DOHH2 (cell line): ENCODE measurements at regions not wholly inside any gene's neighbourhood (a gene's known extent, or its start where the extent isn't known, plus 50 kb on each side); places are given as distances from the start of the nearest gene placed in this dataset.

Experiments used
- H3F3A ChIP-seq: fragments of 200-600 bp; sonication (generic), shearing (Covaris generic); 2 replicates; pipeline ENCODE4 v1.6.0; 2016; ENCODE audit warnings: antibody characterized with exemption, mild to moderate bottlenecking; ENCODE audit not compliant: control insufficient read depth, insufficient read depth
- H3K27ac ChIP-seq: fragments of 200-600 bp; sonication (generic); 2 replicates; pipeline ENCODE4 v1.5.1; 2014; ENCODE audit warnings: low read depth, mild to moderate bottlenecking, low read length, moderate library complexity
- H3K27me3 ChIP-seq: fragments of 200-600 bp; sonication (generic); 2 replicates; pipeline ENCODE4 v1.6.1; 2014; ENCODE audit warnings: mild to moderate bottlenecking, low read length, mixed read lengths; ENCODE audit not compliant: control insufficient read depth
- H3K36me3 ChIP-seq: fragments of 200-600 bp; sonication (generic); 2 replicates; pipeline ENCODE4 v1.6.1; 2014; ENCODE audit warnings: mild to moderate bottlenecking, low read length, moderate library complexity, mixed read lengths; ENCODE audit not compliant: control insufficient read depth
- H3K4me1 ChIP-seq: fragments of 200-600 bp; sonication (generic); 2 replicates; pipeline ENCODE4 v1.6.1; 2014; ENCODE audit warnings: mild to moderate bottlenecking, low read length, mixed read lengths; ENCODE audit not compliant: control insufficient read depth
- H3K4me2 ChIP-seq: fragments of 200-600 bp; sonication (generic); 2 replicates; pipeline ENCODE4 v1.6.0; 2014; ENCODE audit warnings: mild to moderate bottlenecking, low read length, moderate library complexity
- H3K4me3 ChIP-seq: fragments of 200-600 bp; sonication (generic); 2 replicates; pipeline ENCODE4 v1.5.1; 2014; ENCODE audit warnings: mild to moderate bottlenecking, low read length, mixed read lengths
- H3K79me2 ChIP-seq: fragments of 200-600 bp; sonication (generic); 2 replicates; pipeline ENCODE4 v1.6.1; 2014; ENCODE audit warnings: mild to moderate bottlenecking, low read length, mixed read lengths; ENCODE audit not compliant: control insufficient read depth
- H3K9me2 ChIP-seq: fragments of 200-600 bp; sonication (generic); replicated peaks from 2 replicates; pipeline ENCODE4 v1.6.1; 2014; ENCODE audit warnings: mild to moderate bottlenecking, low read length, mixed read lengths; ENCODE audit not compliant: control insufficient read depth
- H3K9me3 ChIP-seq: fragments of 200-600 bp; sonication (generic); 2 replicates; pipeline ENCODE4 v1.6.1; 2014; ENCODE audit warnings: antibody characterized with exemption, low read length, mixed read lengths; ENCODE audit not compliant: control insufficient read depth, insufficient read depth
- H4K20me1 ChIP-seq: fragments of 200-600 bp; sonication (generic); 2 replicates; pipeline ENCODE4 v1.6.0; 2014; ENCODE audit warnings: low read depth, mild to moderate bottlenecking, antibody characterized with exemption, low read length, moderate library complexity; ENCODE audit not compliant: control insufficient read depth, insufficient read depth
- EZH2phosphoT487 ChIP-seq: fragments of 200-600 bp; sonication (generic); IDR thresholded peaks from 2 replicates; pipeline ENCODE4 v1.6.1; 2017; ENCODE audit warnings: borderline replicate concordance, mild to moderate bottlenecking, antibody characterized with exemption, low read length, moderate library complexity, mixed read lengths
- TF ChIP-seq, protein P1 (sequence below): fragments of 200-600 bp; sonication (generic); IDR thresholded peaks from one replicate; pipeline ENCODE4 v1.5.1; 2014; ENCODE audit warnings: antibody characterized with exemption, mild to moderate bottlenecking, low read depth, low read length; ENCODE audit not compliant: poor library complexity, severe bottlenecking

- Histone ChIP-seq H3K79me2 (no peaks in the 10 kb centered on the region), H3K9me2 (no peaks in the 10 kb centered on the region), H3K4me3 (no peak overlapping the region), H3K4me2 (no peak overlapping the region), H3K27me3 (no peaks in the 10 kb centered on the region), H3F3A (no peaks in the 10 kb centered on the region), H4K20me1 (no peaks in the 10 kb centered on the region), H3K36me3 (no peaks in the 10 kb centered on the region), H3K27ac (no peak overlapping the region), H3K9me3 (no peaks in the 10 kb centered on the region), H3K4me1 (no peaks in the 10 kb centered on the region)
- TF ChIP-seq, protein P1, sequence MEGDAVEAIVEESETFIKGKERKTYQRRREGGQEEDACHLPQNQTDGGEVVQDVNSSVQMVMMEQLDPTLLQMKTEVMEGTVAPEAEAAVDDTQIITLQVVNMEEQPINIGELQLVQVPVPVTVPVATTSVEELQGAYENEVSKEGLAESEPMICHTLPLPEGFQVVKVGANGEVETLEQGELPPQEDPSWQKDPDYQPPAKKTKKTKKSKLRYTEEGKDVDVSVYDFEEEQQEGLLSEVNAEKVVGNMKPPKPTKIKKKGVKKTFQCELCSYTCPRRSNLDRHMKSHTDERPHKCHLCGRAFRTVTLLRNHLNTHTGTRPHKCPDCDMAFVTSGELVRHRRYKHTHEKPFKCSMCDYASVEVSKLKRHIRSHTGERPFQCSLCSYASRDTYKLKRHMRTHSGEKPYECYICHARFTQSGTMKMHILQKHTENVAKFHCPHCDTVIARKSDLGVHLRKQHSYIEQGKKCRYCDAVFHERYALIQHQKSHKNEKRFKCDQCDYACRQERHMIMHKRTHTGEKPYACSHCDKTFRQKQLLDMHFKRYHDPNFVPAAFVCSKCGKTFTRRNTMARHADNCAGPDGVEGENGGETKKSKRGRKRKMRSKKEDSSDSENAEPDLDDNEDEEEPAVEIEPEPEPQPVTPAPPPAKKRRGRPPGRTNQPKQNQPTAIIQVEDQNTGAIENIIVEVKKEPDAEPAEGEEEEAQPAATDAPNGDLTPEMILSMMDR, result no peak
Measured at GRCh38 chr3:66629150-66629981, 128.5 kb upstream of the LRIG1 start.

- Histone ChIP-seq H3K9me2 (no peaks in the 10 kb centered on the region), H3K79me2 (no peaks in the 10 kb centered on the region), H3K4me2 (no peak overlapping the region), H3F3A (no peaks in the 10 kb centered on the region), H3K36me3 (no peaks in the 10 kb centered on the region), H3K9me3 (no peaks in the 10 kb centered on the region), H3K4me1 (no peaks in the 10 kb centered on the region), H3K27me3 (no peaks in the 10 kb centered on the region), H3K4me3 (no peak overlapping the region), H3K27ac (no peak overlapping the region), H4K20me1 (no peaks in the 10 kb centered on the region)
- TF ChIP-seq, protein P1, result no peak
- no peak for TF ChIP-seq EZH2phosphoT487
Measured at GRCh38 chr3:66629982-66630368, 129.2 kb upstream of the LRIG1 start.

- Histone ChIP-seq H3K79me2 (no peaks in the 10 kb centered on the region), H3K27me3 (no peaks in the 10 kb centered on the region), H3K9me3 (no peaks in the 10 kb centered on the region), H3K9me2 (no peaks in the 10 kb centered on the region), H3K4me3 (no peak overlapping the region), H3K4me1 (peaks cover 6% of the 10 kb centered on the region), H3K4me2 (no peak overlapping the region), H3K27ac (no peak overlapping the region), H4K20me1 (no peaks in the 10 kb centered on the region), H3F3A (no peaks in the 10 kb centered on the region), H3K36me3 (no peaks in the 10 kb centered on the region)
- TF ChIP-seq, protein P1, result no peak
- no peak for TF ChIP-seq EZH2phosphoT487
Measured at GRCh38 chr3:66633402-66634381, 132.9 kb upstream of the LRIG1 start.
